Caco-2 (cell line): ENCODE measurements at regions not wholly inside any gene's neighbourhood (a gene's known extent, or its start where the extent isn't known, plus 50 kb on each side); places are given as distances from the start of the nearest gene placed in this dataset.

Experiments used
- BruUV-seq: library from RNA; stranded (reverse); fragments of 400-500 nt; replicated peaks from 2 replicates; lab custom pipeline; 2021; lab: Mats Ljungman, UMichigan
- CTCF ChIA-PET: fragments of 300-600 bp; sonication (Branson Sonifier 250); formaldehyde crosslinking; loops from one replicate; lab custom pipeline; 2022; ENCODE audit warnings: antibody characterized with exemption; lab: Charles Lee
- POLR2A ChIA-PET: fragments of 300-600 bp; sonication (Branson Sonifier 250); formaldehyde crosslinking; loops from one replicate; lab custom pipeline; 2022; ENCODE audit warnings: antibody characterized with exemption; lab: Charles Lee
- DNase-seq, 2 experiments: peaks; one replicate each; pipeline versions ENCODE4 v3.0.0 to v3.0.0-alpha.2; 2020 to 2022
- H3K27me3 ChIP-seq: replicated peaks from 2 replicates; pipeline ENCODE4 v1.6.0; 2011; ENCODE audit warnings: low read length; ENCODE audit not compliant: control insufficient read depth, insufficient read depth
- H3K36me3 ChIP-seq: 2 replicates; pipeline ENCODE4 v1.5.1; 2011; ENCODE audit warnings: low read length; ENCODE audit not compliant: control insufficient read depth, insufficient read depth
- H3K4me1 ChIP-seq: fragments of 250-450 bp; sonication (Bioruptor Pico); 2 replicates; pipeline ENCODE4 v1.5.1; 2020; ENCODE audit warnings: mild to moderate bottlenecking
- H3K4me3 ChIP-seq: 2 replicates; pipeline ENCODE4 v1.5.1; 2011; ENCODE audit warnings: low read depth, mild to moderate bottlenecking, control low read depth, low read length
- H3K9me3 ChIP-seq: fragments of 250-450 bp; sonication (Bioruptor Pico); 2 replicates; pipeline ENCODE4 v1.5.1; 2020; ENCODE audit warnings: mild to moderate bottlenecking, moderate library complexity
- H3K27ac Mint-ChIP-seq: one replicate; pipeline ENCODE4 v1.8.0; 2022; ENCODE audit warnings: mixed read lengths; ENCODE audit not compliant: unreplicated experiment
- H3K27me3 Mint-ChIP-seq: one replicate; pipeline ENCODE4 v1.8.0; 2022; ENCODE audit warnings: mixed read lengths; ENCODE audit not compliant: insufficient read depth, unreplicated experiment
- H3K36me3 Mint-ChIP-seq: one replicate; pipeline ENCODE4 v1.8.0; 2022; ENCODE audit warnings: mild to moderate bottlenecking, mixed read lengths; ENCODE audit not compliant: insufficient read depth, unreplicated experiment
- H3K4me1 Mint-ChIP-seq: one replicate; pipeline ENCODE4 v1.8.0; 2022; ENCODE audit warnings: low read depth, mixed read lengths; ENCODE audit not compliant: unreplicated experiment
- H3K4me3 Mint-ChIP-seq: one replicate; pipeline ENCODE4 v1.8.0; 2022; ENCODE audit warnings: mild to moderate bottlenecking, moderate library complexity, mixed read lengths; ENCODE audit not compliant: unreplicated experiment
- H3K9me3 Mint-ChIP-seq: one replicate; pipeline ENCODE4 v1.8.0; 2022; ENCODE audit warnings: mixed read lengths; ENCODE audit not compliant: unreplicated experiment
- CTCF ChIP-seq, 2 experiments: fragments of 200-600 bp in 1 of 2; IDR thresholded peaks; 1 replicate in 1 of 2; 2 replicates in 1 of 2; pipeline versions ENCODE4 v1.5.1 to v1.8.0; 2011 to 2022; ENCODE audit warnings: antibody characterized with exemption in 1 of 2, control low read depth in 1 of 2, inconsistent platforms in 1 of 2, low read depth in 1 of 2, low read length in 1 of 2, mild to moderate bottlenecking in 1 of 2, moderate library complexity in 1 of 2; ENCODE audit not compliant: insufficient read depth in 1 of 2, severe bottlenecking in 1 of 2, unreplicated experiment in 1 of 2
- intact Hi-C: fragments of 100-400 bp; cut with micrococcal nuclease; formaldehyde crosslinking; loops from one replicate; pipeline ENCODE4 v1.10.0; 2022; ENCODE audit not compliant: unreplicated experiment

DNA sequence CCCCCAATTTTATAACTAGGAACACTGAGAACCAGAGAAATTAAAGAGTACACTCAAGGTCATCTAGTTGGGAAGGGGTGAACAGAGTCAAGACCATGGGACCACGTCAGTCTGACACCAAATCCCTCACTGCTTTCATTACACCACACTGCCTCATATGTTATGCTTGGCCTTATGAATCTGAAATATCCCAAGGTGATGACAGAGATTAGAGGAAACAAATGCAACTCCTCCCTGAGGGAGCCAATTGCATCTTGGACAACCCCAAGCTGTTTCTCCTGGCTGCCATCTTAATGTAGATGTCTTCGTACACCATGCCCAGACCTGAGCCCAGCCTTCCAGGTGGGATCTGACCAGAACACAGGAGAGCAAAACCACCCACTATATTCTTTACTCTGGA is 60.6 kb upstream of the ABCA1 start:
- no peak for DNase-seq
- no TSS peak for BruUV-seq
- CTCF ChIA-PET, result no interaction called here
- H3K36me3 ChIP-seq, result no peaks in the 10 kb centered on the region
- H3K27me3 Mint-ChIP-seq, result no peaks in the 10 kb centered on the region
- POLR2A ChIA-PET, result no interaction called here
- no peak overlapping the region for H3K4me3 Mint-ChIP-seq
- no peaks in the 10 kb centered on the region for H3K27me3 ChIP-seq
- intact Hi-C loops, result no loop called here
- H3K9me3 ChIP-seq, result no peaks in the 10 kb centered on the region
- peaks cover 24% of the 10 kb centered on the region for H3K4me1 ChIP-seq
- no peak for TF ChIP-seq CTCF (IDR thresholded peaks at IDR 0.05; ENCODE audit: insufficient read depth in 1 of 2, low read depth in 1 of 2, low read length in 1 of 2, severe bottlenecking in 1 of 2, unreplicated experiment in 1 of 2)
- H3K9me3 Mint-ChIP-seq, result no peaks in the 10 kb centered on the region
- no peak overlapping the region for H3K27ac Mint-ChIP-seq
- peaks cover 28% of the 10 kb centered on the region for H3K4me1 Mint-ChIP-seq
- H3K36me3 Mint-ChIP-seq, result no peaks in the 10 kb centered on the region
- H3K4me3 ChIP-seq, result no peak overlapping the region

GRCh38 chr9:104991144-104991953 is 63.4 kb upstream of the ABCA1 start:
- intact Hi-C loops, result loop anchor here (1.0 to 2.0 kb wide), 4 partner anchors 48 to 165 kb away; no protein-coding TSS in a partner anchor
- CTCF ChIA-PET, result interaction anchor here (0.6 to 1.0 kb wide), 4 partner anchors 64 to 254 kb away, joined by 3 to 8 read pairs (median 5); partner anchors contain the start of gene ABCA1
- no peaks in the 10 kb centered on the region for H3K36me3 ChIP-seq
- Mint-ChIP-seq H3K4me1 (peaks cover 17% of the 10 kb centered on the region), H3K36me3 (no peaks in the 10 kb centered on the region), H3K27ac (peak overlapping the region; percentile 82), H3K27me3 (no peaks in the 10 kb centered on the region), H3K9me3 (no peaks in the 10 kb centered on the region), H3K4me3 (peak overlapping the region; percentile 96)
- POLR2A ChIA-PET, result interaction anchor here (0.8 to 1.1 kb wide), 2 partner anchors 81 to 92 kb away, joined by 3 to 5 read pairs; no protein-coding TSS in a partner anchor
- H3K9me3 ChIP-seq, result no peaks in the 10 kb centered on the region
- H3K4me1 ChIP-seq, result peaks cover 29% of the 10 kb centered on the region
- H3K27me3 ChIP-seq, result no peaks in the 10 kb centered on the region
- DNase-seq, result peak; percentile 84 to 85
- H3K4me3 ChIP-seq, result peak overlapping the region; percentile 68
- no peak for TF ChIP-seq CTCF (IDR thresholded peaks at IDR 0.05; ENCODE audit: insufficient read depth in 1 of 2, low read depth in 1 of 2, low read length in 1 of 2, severe bottlenecking in 1 of 2, unreplicated experiment in 1 of 2)
- BruUV-seq, result TSS peak; percentile 44

GRCh38 chr9:104992659-104993058 is 64.7 kb upstream of the ABCA1 start:
- Histone ChIP-seq H3K36me3 (no peaks in the 10 kb centered on the region), H3K27me3 (no peaks in the 10 kb centered on the region), H3K4me1 (peaks cover 29% of the 10 kb centered on the region), H3K9me3 (no peaks in the 10 kb centered on the region), H3K4me3 (no peak overlapping the region)
- ChIA-PET POLR2A (interaction anchor here (0.8 kb wide), 1 partner anchor 130 kb away, joined by 3 read pairs; no protein-coding TSS in a partner anchor), CTCF (no interaction called here)
- Mint-ChIP-seq H3K36me3 (no peaks in the 10 kb centered on the region), H3K4me1 (peaks cover 17% of the 10 kb centered on the region), H3K27ac (no peak overlapping the region), H3K9me3 (no peaks in the 10 kb centered on the region), H3K27me3 (no peaks in the 10 kb centered on the region), H3K4me3 (peak overlapping the region; percentile 96)
- no peak for DNase-seq
- intact Hi-C loops, result loop anchor here (2.0 kb wide), 1 partner anchor 24 kb away; no protein-coding TSS in a partner anchor
- BruUV-seq, result no TSS peak
- no peak for TF ChIP-seq CTCF (IDR thresholded peaks at IDR 0.05; ENCODE audit: insufficient read depth in 1 of 2, low read depth in 1 of 2, low read length in 1 of 2, severe bottlenecking in 1 of 2, unreplicated experiment in 1 of 2)
